Panc1 (cell line): ENCODE measurements at regions not wholly inside any gene's neighbourhood (a gene's known extent, or its start where the extent isn't known, plus 50 kb on each side); places are given as distances from the start of the nearest gene placed in this dataset.

Source experiments
- ATAC-seq: fragments of 200-7000 bp; cut with Tn5 transposase; 2 replicates; pipeline ENCODE4 v1.9.1; 2020; ENCODE audit warnings: mild to moderate bottlenecking, moderate library complexity
- BruUV-seq: library from RNA; stranded (reverse); fragments of 400-500 nt; replicated peaks from 2 replicates; lab custom pipeline; 2021; lab: Mats Ljungman, UMichigan
- CTCF ChIA-PET: fragments of 300-600 bp; sonication (Branson Sonifier 250); formaldehyde crosslinking; loops from one replicate; lab custom pipeline; 2022; ENCODE audit warnings: antibody characterized with exemption; lab: Charles Lee
- POLR2A ChIA-PET: fragments of 300-600 bp; sonication (Branson Sonifier 250); formaldehyde crosslinking; loops from one replicate; lab custom pipeline; 2022; ENCODE audit warnings: antibody characterized with exemption; lab: Charles Lee
- DNase-seq: peaks from one replicate; pipeline ENCODE4 v3.0.0-alpha.2; 2010; ENCODE audit warnings: low read depth, low spot score
- H3K27ac ChIP-seq: 2 replicates; pipeline ENCODE4 v1.5.1; 2011; ENCODE audit warnings: mild to moderate bottlenecking, low read length, inconsistent platforms
- H3K27me3 ChIP-seq: fragments of 200-500 bp; sonication (Bioruptor generic); 2 replicates; pipeline ENCODE4 v1.6.0; 2014; ENCODE audit warnings: low read length, inconsistent platforms; ENCODE audit not compliant: control insufficient read depth, insufficient read depth
- H3K36me3 ChIP-seq: fragments of 200-500 bp; sonication (Bioruptor generic); 2 replicates; pipeline ENCODE4 v1.5.1; 2014; ENCODE audit warnings: inconsistent platforms, mild to moderate bottlenecking, low read length, moderate library complexity; ENCODE audit not compliant: control insufficient read depth, insufficient read depth
- H3K4me1 ChIP-seq: 2 replicates; pipeline ENCODE4 v1.5.1; 2011; ENCODE audit warnings: inconsistent platforms, mild to moderate bottlenecking, low read length, moderate library complexity; ENCODE audit not compliant: control insufficient read depth, insufficient read depth
- H3K4me3 ChIP-seq, 2 experiments: 2 replicates each; pipeline ENCODE4 v1.5.1; 2011 to 2012; ENCODE audit warnings: low read depth in 2 of 2, low read length in 2 of 2, mild to moderate bottlenecking in 2 of 2, inconsistent platforms in 1 of 2, moderate library complexity in 1 of 2
- H3K9me3 ChIP-seq: fragments of 200-500 bp; sonication (Bioruptor generic); 2 replicates; pipeline ENCODE4 v1.5.1; 2014; ENCODE audit warnings: low read depth, mild to moderate bottlenecking, inconsistent platforms, low read length, moderate library complexity; ENCODE audit not compliant: control insufficient read depth, insufficient read depth
- POLR2AphosphoS5 ChIP-seq: IDR thresholded peaks from 2 replicates; pipeline ENCODE4 v1.6.1; 2012; ENCODE audit warnings: mild to moderate bottlenecking, low read depth, low read length, moderate library complexity
- SIN3A ChIP-seq: IDR thresholded peaks from 2 replicates; pipeline ENCODE4 v1.6.1; 2012; ENCODE audit warnings: low read depth, mild to moderate bottlenecking, low read length, moderate library complexity, borderline replicate concordance; ENCODE audit not compliant: insufficient read depth
- TCF7L2 ChIP-seq: IDR thresholded peaks from 2 replicates; pipeline ENCODE4 v1.6.1; 2011; ENCODE audit warnings: mild to moderate bottlenecking, low read depth, low read length, inconsistent platforms
- in situ Hi-C: cut with HindIII; loops from 2 replicates; pipeline ENCODE4 v1.10.0; 2016; ENCODE audit warnings: low sequenced_read_pairs, low pct_unique_long_range_greater_than_20kb
- intact Hi-C: fragments of 100-400 bp; cut with micrococcal nuclease; formaldehyde crosslinking; loops from one replicate; pipeline ENCODE4 v1.10.0; 2022; ENCODE audit not compliant: unreplicated experiment
- TF ChIP-seq, protein P1 (sequence below), 2 experiments: IDR thresholded peaks; 2 replicates each; pipeline ENCODE4 v1.6.1; 2011 to 2012; ENCODE audit warnings: low read depth in 2 of 2, control low read depth in 1 of 2, low read length in 1 of 2, mild to moderate bottlenecking in 1 of 2, moderate library complexity in 1 of 2; ENCODE audit not compliant: insufficient read depth in 1 of 2
- TF ChIP-seq, protein P2 (sequence below): fragments of 450-650 bp; IDR thresholded peaks from 2 replicates; pipeline ENCODE4 v1.5.1; 2017; ENCODE audit warnings: mild to moderate bottlenecking

DNA sequence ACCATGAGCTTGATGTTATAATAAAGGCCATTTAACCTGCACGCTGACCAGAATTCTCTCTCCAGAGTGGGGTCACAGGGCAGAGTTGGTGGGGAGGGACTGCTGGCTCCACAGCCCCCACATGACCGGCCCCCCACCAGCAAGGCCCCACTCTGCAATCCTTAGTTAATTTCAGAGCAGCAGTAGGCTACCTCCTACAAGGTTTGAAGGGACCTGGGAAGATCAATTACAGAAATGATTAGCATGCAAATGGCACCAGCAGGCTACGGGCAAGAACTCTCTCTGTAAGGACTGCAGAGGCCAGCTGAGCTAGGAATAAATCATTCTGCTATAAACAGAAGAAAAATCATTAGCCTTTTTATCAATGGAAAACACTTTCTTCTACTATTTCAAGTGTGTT lies 135.3 kb downstream of the C1D start:
- H3K36me3 ChIP-seq = no peaks in the 10 kb centered on the region
- DNase-seq (no peak), ATAC-seq (no peak)
- TF ChIP-seq, protein P1, sequence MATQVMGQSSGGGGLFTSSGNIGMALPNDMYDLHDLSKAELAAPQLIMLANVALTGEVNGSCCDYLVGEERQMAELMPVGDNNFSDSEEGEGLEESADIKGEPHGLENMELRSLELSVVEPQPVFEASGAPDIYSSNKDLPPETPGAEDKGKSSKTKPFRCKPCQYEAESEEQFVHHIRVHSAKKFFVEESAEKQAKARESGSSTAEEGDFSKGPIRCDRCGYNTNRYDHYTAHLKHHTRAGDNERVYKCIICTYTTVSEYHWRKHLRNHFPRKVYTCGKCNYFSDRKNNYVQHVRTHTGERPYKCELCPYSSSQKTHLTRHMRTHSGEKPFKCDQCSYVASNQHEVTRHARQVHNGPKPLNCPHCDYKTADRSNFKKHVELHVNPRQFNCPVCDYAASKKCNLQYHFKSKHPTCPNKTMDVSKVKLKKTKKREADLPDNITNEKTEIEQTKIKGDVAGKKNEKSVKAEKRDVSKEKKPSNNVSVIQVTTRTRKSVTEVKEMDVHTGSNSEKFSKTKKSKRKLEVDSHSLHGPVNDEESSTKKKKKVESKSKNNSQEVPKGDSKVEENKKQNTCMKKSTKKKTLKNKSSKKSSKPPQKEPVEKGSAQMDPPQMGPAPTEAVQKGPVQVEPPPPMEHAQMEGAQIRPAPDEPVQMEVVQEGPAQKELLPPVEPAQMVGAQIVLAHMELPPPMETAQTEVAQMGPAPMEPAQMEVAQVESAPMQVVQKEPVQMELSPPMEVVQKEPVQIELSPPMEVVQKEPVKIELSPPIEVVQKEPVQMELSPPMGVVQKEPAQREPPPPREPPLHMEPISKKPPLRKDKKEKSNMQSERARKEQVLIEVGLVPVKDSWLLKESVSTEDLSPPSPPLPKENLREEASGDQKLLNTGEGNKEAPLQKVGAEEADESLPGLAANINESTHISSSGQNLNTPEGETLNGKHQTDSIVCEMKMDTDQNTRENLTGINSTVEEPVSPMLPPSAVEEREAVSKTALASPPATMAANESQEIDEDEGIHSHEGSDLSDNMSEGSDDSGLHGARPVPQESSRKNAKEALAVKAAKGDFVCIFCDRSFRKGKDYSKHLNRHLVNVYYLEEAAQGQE (IDR thresholded peaks at IDR 0.05; ENCODE audit: insufficient read depth in 1 of 2, low read depth in 2 of 2, low read length in 1 of 2) = no peak
- TF ChIP-seq, protein P2, sequence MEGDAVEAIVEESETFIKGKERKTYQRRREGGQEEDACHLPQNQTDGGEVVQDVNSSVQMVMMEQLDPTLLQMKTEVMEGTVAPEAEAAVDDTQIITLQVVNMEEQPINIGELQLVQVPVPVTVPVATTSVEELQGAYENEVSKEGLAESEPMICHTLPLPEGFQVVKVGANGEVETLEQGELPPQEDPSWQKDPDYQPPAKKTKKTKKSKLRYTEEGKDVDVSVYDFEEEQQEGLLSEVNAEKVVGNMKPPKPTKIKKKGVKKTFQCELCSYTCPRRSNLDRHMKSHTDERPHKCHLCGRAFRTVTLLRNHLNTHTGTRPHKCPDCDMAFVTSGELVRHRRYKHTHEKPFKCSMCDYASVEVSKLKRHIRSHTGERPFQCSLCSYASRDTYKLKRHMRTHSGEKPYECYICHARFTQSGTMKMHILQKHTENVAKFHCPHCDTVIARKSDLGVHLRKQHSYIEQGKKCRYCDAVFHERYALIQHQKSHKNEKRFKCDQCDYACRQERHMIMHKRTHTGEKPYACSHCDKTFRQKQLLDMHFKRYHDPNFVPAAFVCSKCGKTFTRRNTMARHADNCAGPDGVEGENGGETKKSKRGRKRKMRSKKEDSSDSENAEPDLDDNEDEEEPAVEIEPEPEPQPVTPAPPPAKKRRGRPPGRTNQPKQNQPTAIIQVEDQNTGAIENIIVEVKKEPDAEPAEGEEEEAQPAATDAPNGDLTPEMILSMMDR = no peak
- TF ChIP-seq TCF7L2 (no peak), SIN3A (no peak), POLR2AphosphoS5 (no peak)
- peaks cover 3% of the 10 kb centered on the region; the same call in 1 of the 2 replicates for H3K27me3 ChIP-seq
- no peak overlapping the region for H3K27ac ChIP-seq
- intact Hi-C loops = no loop called here
- CTCF ChIA-PET = no interaction called here
- H3K9me3 ChIP-seq = no peaks in the 10 kb centered on the region
- no peak overlapping the region for H3K4me3 ChIP-seq
- no peaks in the 10 kb centered on the region for H3K4me1 ChIP-seq
- in situ Hi-C loops = no loop called here
- no TSS peak for BruUV-seq
- POLR2A ChIA-PET = no interaction called here

DNA sequence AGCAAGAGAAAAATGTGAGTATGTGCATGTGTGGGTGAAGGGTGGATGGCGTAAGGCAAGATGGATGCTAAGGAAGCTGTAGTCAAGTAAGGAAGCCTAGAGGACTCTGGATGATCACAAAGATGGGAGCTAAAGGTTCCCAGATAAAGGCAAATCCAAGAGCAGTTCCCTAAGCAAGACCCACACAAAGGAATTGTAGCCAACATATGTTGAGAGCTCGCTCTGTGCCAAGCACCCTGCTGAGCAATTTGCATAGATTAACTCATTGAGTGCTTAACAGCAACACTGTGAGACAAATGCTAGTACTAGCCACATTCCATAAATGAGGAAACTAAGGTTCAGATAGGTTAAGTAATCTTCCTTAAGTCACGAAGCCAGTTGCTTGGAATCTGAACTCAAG lies 132.6 kb downstream of the C1D start:
- intact Hi-C loops = no loop called here
- no peak overlapping the region for H3K27ac ChIP-seq
- H3K4me3 ChIP-seq = no peak overlapping the region
- H3K36me3 ChIP-seq = no peaks in the 10 kb centered on the region
- POLR2A ChIA-PET = no interaction called here
- no peak for ATAC-seq
- no peaks in the 10 kb centered on the region for H3K9me3 ChIP-seq
- BruUV-seq = no TSS peak
- H3K27me3 ChIP-seq = peaks cover 3% of the 10 kb centered on the region; the same call in 1 of the 2 replicates
- TF ChIP-seq, protein P1 (IDR thresholded peaks at IDR 0.05; ENCODE audit: insufficient read depth in 1 of 2, low read depth in 2 of 2, low read length in 1 of 2) = no peak
- TF ChIP-seq TCF7L2 (no peak), POLR2AphosphoS5 (no peak), SIN3A (no peak)
- TF ChIP-seq, protein P2 = no peak
- in situ Hi-C loops = no loop called here
- no peak for DNase-seq
- CTCF ChIA-PET = no interaction called here
- no peaks in the 10 kb centered on the region for H3K4me1 ChIP-seq
